ENCODE measurements at regions not wholly inside any gene's neighbourhood (a gene's known extent, or its start where the extent isn't known, plus 50 kb on each side); places are given as distances from the start of the nearest gene placed in this dataset.

GRCh38 chr13:69641773-69642172 is 465.9 kb upstream of the ATXN8OS start:
- Histone ChIP-seq H3K27ac (no peak overlapping the region), H3K9ac (no peak overlapping the region), H4K20me1 (ENCODE audit: low read depth) (no peaks in the 10 kb centered on the region), H3K4me1 (no peaks in the 10 kb centered on the region), H3K79me2 (ENCODE audit: low read depth) (no peaks in the 10 kb centered on the region), H3K27me3 (no peaks in the 10 kb centered on the region), H3K4me2 (no peak overlapping the region), H3K9me3 (ENCODE audit: low read depth) (no peaks in the 10 kb centered on the region), H2AFZ (replicated peaks) (no peak overlapping the region), H3F3A (ENCODE audit: low read depth) (no peaks in the 10 kb centered on the region), H3K4me3 (no peak overlapping the region), H3K36me3 (no peaks in the 10 kb centered on the region)
- TF ChIP-seq EZH2phosphoT487 (IDR thresholded peaks at IDR 0.05) (no peak), EZH2 (IDR thresholded peaks at IDR 0.05) (no peak)
- TF ChIP-seq, protein P1, sequence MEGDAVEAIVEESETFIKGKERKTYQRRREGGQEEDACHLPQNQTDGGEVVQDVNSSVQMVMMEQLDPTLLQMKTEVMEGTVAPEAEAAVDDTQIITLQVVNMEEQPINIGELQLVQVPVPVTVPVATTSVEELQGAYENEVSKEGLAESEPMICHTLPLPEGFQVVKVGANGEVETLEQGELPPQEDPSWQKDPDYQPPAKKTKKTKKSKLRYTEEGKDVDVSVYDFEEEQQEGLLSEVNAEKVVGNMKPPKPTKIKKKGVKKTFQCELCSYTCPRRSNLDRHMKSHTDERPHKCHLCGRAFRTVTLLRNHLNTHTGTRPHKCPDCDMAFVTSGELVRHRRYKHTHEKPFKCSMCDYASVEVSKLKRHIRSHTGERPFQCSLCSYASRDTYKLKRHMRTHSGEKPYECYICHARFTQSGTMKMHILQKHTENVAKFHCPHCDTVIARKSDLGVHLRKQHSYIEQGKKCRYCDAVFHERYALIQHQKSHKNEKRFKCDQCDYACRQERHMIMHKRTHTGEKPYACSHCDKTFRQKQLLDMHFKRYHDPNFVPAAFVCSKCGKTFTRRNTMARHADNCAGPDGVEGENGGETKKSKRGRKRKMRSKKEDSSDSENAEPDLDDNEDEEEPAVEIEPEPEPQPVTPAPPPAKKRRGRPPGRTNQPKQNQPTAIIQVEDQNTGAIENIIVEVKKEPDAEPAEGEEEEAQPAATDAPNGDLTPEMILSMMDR (IDR thresholded peaks at IDR 0.05) = no peak
- Mint-ChIP-seq H3K4me3 (no peak overlapping the region), H3K36me3 (no peaks in the 10 kb centered on the region), H3K4me1 (no peaks in the 10 kb centered on the region), H3K27ac (no peak overlapping the region), H3K9me3 (peaks cover 2% of the 10 kb centered on the region), H3K27me3 (ENCODE audit: insufficient read depth, low read depth) (no peaks in the 10 kb centered on the region)
- no peak for DNase-seq (ENCODE audit: low spot score)

GRCh38 chr13:69633044-69633443 is 474.6 kb upstream of the ATXN8OS start:
- no peaks in the 10 kb centered on the region for H3K36me3 Mint-ChIP-seq
- no peak overlapping the region for H3K27ac Mint-ChIP-seq
- H3K27me3 Mint-ChIP-seq (ENCODE audit: insufficient read depth, low read depth) = no peaks in the 10 kb centered on the region
- Histone ChIP-seq H4K20me1 (ENCODE audit: low read depth) (no peaks in the 10 kb centered on the region), H3K27me3 (no peaks in the 10 kb centered on the region), H3K4me2 (no peak overlapping the region), H3K36me3 (no peaks in the 10 kb centered on the region), H3K9ac (no peak overlapping the region), H3K79me2 (ENCODE audit: low read depth) (no peaks in the 10 kb centered on the region), H3K4me1 (no peaks in the 10 kb centered on the region), H3F3A (ENCODE audit: low read depth) (no peaks in the 10 kb centered on the region), H2AFZ (replicated peaks) (no peak overlapping the region), H3K4me3 (no peak overlapping the region), H3K27ac (no peak overlapping the region), H3K9me3 (ENCODE audit: low read depth) (no peaks in the 10 kb centered on the region)
- H3K9me3 Mint-ChIP-seq = no peaks in the 10 kb centered on the region
- H3K4me3 Mint-ChIP-seq = no peak overlapping the region
- TF ChIP-seq EZH2phosphoT487 (IDR thresholded peaks at IDR 0.05) (no peak), EZH2 (IDR thresholded peaks at IDR 0.05) (no peak)
- TF ChIP-seq, protein P1 (IDR thresholded peaks at IDR 0.05) = no peak
- no peak for DNase-seq (ENCODE audit: low spot score)
- H3K4me1 Mint-ChIP-seq = no peaks in the 10 kb centered on the region

DNA sequence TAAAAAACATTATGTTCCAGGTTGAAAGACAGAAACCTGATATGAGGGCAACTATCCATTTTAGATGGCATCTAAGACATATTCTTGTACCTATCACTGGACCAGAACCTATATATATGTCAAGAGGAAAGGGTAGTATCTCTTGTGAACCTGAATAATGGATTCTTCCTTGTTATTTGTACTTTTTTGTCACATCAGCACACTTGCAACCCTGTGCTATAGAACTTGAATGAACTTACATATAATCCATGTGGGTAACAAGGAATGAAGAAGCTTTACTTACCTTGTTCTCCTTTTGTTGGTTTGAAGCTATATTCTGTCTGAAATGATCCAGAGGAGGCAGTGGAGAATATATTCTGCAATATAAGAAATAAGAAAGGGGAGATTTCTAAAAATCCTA is 483.7 kb upstream of the ATXN8OS start:
- H3K36me3 Mint-ChIP-seq = no peaks in the 10 kb centered on the region
- Histone ChIP-seq H3K4me3 (no peak overlapping the region), H3F3A (ENCODE audit: low read depth) (no peaks in the 10 kb centered on the region), H3K4me1 (no peaks in the 10 kb centered on the region), H3K4me2 (no peak overlapping the region), H3K9me3 (ENCODE audit: low read depth) (no peaks in the 10 kb centered on the region), H3K9ac (no peak overlapping the region), H4K20me1 (ENCODE audit: low read depth) (no peaks in the 10 kb centered on the region), H2AFZ (replicated peaks) (no peak overlapping the region), H3K27me3 (no peaks in the 10 kb centered on the region), H3K79me2 (ENCODE audit: low read depth) (no peaks in the 10 kb centered on the region), H3K36me3 (no peaks in the 10 kb centered on the region), H3K27ac (no peak overlapping the region)
- no peaks in the 10 kb centered on the region for H3K27me3 Mint-ChIP-seq (ENCODE audit: insufficient read depth, low read depth)
- no peaks in the 10 kb centered on the region for H3K9me3 Mint-ChIP-seq
- H3K4me3 Mint-ChIP-seq = no peak overlapping the region
- no peak for DNase-seq (ENCODE audit: low spot score)
- H3K4me1 Mint-ChIP-seq = peaks cover 6% of the 10 kb centered on the region
- no peak overlapping the region for H3K27ac Mint-ChIP-seq
- TF ChIP-seq EZH2phosphoT487 (IDR thresholded peaks at IDR 0.05) (no peak), EZH2 (IDR thresholded peaks at IDR 0.05) (no peak)
- TF ChIP-seq, protein P1 (IDR thresholded peaks at IDR 0.05) = no peak

Measured in neural progenitor cell (in vitro differentiated cells).